Stimulated activated CD4-positive, alpha-beta T cell treated with anti-CD3 and anti-CD28 coated beads, Interleukin-12 subunit alpha, Interleukin-12 subunit beta, amount 100 ng/mL, for 4 hours (primary cell): ENCODE measurements at regions not wholly inside any gene's neighbourhood (a gene's known extent, or its start where the extent isn't known, plus 50 kb on each side); places are given as distances from the start of the nearest gene placed in this dataset.

ENCODE experiments used
- DNase-seq: peaks from one replicate; pipeline ENCODE4 v3.0.0-alpha.2; 2020

- DNase-seq, result no peak
These were observed 70.7 kb upstream of the ZNF644 start for GRCh38 chr1:91092503-91092902.

GRCh38 chr1:91091812-91092211 is 70.0 kb upstream of the ZNF644 start:
- no peak for DNase-seq

- no peak for DNase-seq
These were observed 58.8 kb upstream of the ZNF644 start for GRCh38 chr1:91080650-91081049.

GRCh38 chr1:91078859-91079258 is 57.0 kb upstream of the ZNF644 start:
- DNase-seq, result no peak

GRCh38 chr1:91076834-91077233 is 55.0 kb upstream of the ZNF644 start:
- DNase-seq, result no peak

- no peak for DNase-seq
These were observed 53.6 kb upstream of the ZNF644 start for GRCh38 chr1:91075233-91076135.

GRCh38 chr1:91073299-91073698 is 51.5 kb upstream of the ZNF644 start:
- no peak for DNase-seq

GRCh38 chr1:91071838-91072237 is 50.0 kb upstream of the ZNF644 start:
- DNase-seq, result no peak
